Retinal pigment epithelial cell (primary cell): ENCODE measurements at regions not wholly inside any gene's neighbourhood (a gene's known extent, or its start where the extent isn't known, plus 50 kb on each side); places are given as distances from the start of the nearest gene placed in this dataset.

Source experiments
- DNase-seq: peaks from one replicate; pipeline ENCODE4 v3.0.0-alpha.2; 2010; ENCODE audit warnings: low read depth
- H3K4me3 ChIP-seq: 2 replicates; pipeline ENCODE4 v1.5.1; 2011; ENCODE audit warnings: mild to moderate bottlenecking, low read length, control low read depth, moderate library complexity
- TF ChIP-seq, protein P1 (sequence below): conservative IDR thresholded peaks from 2 replicates; pipeline ENCODE4 v1.5.1; 2011; ENCODE audit warnings: low read depth, low read length, control low read depth, inconsistent platforms

DNA sequence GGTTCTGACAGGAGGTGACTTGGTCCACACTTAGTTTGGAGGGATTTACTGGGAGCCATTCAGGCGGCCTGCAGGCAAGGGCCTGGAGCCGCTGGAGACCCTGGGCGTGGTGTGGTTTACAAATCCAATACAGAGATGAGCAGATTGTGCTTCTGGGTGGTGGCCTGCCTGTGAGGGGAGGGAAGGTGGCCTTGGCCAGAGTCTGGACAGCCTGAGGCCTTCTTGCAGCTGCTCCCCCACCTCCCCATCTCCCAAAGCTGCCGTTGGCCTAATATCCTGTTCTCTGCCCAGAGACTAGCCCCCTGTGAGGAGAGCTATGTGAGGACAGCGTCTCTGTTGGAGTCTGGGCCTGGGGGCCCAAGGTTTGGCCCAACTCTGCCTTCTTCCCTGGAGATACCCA, 163.9 kb upstream of the MAMLD1 start:
- TF ChIP-seq, protein P1, sequence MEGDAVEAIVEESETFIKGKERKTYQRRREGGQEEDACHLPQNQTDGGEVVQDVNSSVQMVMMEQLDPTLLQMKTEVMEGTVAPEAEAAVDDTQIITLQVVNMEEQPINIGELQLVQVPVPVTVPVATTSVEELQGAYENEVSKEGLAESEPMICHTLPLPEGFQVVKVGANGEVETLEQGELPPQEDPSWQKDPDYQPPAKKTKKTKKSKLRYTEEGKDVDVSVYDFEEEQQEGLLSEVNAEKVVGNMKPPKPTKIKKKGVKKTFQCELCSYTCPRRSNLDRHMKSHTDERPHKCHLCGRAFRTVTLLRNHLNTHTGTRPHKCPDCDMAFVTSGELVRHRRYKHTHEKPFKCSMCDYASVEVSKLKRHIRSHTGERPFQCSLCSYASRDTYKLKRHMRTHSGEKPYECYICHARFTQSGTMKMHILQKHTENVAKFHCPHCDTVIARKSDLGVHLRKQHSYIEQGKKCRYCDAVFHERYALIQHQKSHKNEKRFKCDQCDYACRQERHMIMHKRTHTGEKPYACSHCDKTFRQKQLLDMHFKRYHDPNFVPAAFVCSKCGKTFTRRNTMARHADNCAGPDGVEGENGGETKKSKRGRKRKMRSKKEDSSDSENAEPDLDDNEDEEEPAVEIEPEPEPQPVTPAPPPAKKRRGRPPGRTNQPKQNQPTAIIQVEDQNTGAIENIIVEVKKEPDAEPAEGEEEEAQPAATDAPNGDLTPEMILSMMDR, result no peak
- no peak for DNase-seq
- H3K4me3 ChIP-seq, result no peak overlapping the region

DNA sequence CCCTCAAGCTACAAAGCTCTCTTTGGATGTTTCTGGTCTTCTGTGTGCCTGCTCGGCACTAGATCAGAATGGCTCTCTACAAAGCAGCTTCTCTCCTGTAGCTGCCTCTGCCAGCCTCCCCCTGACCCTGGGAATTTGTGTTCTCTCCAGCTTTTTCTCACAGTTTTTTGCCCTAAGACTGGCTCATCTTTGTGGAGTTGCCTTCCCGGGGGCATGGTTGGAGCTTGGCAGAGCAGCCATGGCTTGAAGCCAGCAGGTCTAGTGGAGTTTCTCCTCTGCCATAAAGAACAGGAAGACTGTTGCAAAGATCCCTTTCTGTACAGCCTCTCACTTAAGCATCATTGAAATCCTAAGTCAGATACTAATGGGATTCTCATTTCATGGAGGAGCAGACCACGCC, 163.3 kb upstream of the MAMLD1 start:
- DNase-seq, result no peak
- no peak overlapping the region for H3K4me3 ChIP-seq
- TF ChIP-seq, protein P1, result no peak

DNA sequence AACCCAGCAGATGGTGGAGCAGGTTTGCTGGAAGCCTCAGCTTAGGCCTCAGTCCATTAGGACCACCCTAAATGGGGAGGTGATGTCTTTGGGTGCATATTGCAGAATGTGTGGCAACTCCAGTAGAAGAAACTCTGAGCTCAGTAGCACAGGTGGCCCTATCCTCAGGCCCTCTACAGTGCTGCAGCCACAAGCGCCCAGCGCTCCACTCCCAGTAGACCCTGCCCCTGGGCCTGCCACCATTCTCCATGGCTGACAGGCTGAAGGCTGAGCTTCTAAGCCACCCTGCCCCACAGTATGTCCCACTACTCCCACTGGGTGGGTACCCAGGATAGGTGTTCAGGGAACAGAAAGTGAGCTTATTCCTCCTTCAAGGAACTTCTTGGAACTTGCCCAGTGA, 162.8 kb upstream of the MAMLD1 start:
- TF ChIP-seq, protein P1, result no peak
- H3K4me3 ChIP-seq, result no peak overlapping the region
- no peak for DNase-seq

DNA sequence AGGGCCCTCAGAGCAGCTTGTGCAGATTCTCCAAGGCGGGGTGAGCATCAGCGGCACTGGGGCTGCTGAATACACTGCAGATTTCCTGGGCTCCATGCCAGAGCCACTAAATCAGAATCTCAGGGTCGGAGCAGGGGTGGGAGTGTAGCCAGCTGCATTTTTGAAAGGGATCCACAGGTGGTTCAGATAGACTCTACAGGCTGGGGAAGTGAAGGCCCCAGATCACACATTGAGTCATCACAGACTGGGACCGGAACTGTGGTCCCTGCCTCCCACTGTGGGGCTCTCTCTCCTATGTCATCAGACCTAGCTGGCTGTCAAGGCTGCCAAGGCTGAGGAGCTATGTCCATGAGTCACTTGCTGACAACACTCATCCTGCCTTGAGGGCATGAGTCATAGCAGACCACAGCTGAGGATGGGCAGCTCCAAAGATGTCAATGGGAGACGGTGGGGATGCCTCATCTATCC, 162.3 kb upstream of the MAMLD1 start:
- TF ChIP-seq, protein P1, result no peak
- no peak overlapping the region for H3K4me3 ChIP-seq
- DNase-seq, result peak; percentile 46

DNA sequence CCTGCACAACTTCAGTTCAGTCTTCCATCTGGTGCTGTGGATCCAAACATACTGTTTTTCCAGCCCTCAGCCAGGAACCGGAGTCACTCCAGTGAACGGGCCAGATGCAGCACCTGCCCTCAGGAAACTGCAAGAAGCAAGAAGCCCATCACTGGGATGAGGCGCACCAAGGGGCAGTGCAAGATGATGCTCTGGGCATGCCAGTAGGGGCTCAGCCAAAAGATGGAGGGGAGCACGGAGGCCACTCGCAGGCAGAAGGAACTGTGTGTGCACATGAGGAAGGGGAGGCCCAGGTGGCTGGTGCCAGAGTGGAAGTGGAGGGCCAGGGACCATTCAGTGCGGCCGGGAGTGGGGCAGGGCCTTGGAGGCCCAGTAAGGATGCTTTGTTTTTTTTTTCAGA, 161.7 kb upstream of the MAMLD1 start:
- no peak for DNase-seq
- H3K4me3 ChIP-seq, result no peak overlapping the region
- TF ChIP-seq, protein P1, result no peak

DNA sequence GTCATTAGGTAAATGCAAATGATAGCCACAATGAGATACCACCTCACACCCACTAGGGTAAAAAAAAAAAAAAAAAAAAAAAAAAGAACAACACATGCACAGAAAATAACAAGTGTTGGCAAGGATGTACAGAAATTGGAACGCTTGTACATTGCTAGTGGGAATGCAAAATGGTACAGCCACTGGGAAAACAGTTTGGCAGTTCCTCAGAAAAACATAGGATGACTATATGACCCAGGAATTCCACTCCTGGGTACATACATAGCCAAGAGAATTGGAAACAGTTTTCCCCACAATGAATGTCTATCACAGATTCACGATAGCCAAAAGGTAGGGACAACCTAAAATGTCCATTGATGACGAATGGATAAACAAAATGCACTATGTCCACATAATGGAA, 161.3 kb upstream of the MAMLD1 start:
- DNase-seq, result no peak
- H3K4me3 ChIP-seq, result no peak overlapping the region
- TF ChIP-seq, protein P1, result no peak

DNA sequence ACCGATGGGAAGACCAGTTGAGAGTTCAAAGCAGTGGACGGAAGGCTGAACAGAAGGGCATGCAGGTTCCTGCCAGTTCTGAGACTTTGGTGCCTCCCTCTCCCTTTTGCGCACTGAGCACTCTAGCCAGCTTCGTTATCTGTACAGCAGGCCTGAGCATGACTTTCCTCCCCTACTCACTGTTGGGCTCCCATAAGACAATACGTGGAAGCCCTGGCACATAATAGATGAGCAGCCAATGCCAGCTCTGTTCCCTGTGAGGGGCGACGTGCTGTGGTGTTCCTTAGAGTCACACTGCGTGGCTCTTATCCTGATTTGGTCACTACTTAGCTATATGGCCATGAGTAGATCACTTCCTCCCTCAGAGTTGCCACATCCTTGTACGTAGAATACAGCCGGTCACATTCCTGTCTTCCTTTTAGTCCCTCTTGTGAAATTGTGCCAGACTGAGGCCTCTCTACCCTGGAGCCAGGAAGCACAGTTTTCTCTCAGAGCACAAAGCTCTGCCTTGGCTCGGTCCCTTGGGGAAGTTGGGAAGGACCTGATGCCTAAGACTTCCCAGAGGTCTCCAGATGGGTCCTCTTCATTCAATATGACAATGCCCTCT, 160.4 kb upstream of the MAMLD1 start:
- no peak overlapping the region for H3K4me3 ChIP-seq
- DNase-seq, result no peak
- TF ChIP-seq, protein P1, result no peak
